Daoy (cell line): ENCODE measurements at regions not wholly inside any gene's neighbourhood (a gene's known extent, or its start where the extent isn't known, plus 50 kb on each side); places are given as distances from the start of the nearest gene placed in this dataset.

Experiments used
- DNase-seq: peaks from one replicate; pipeline ENCODE4 v3.0.0-alpha.2; 2015; ENCODE audit warnings: low read depth

- peak; percentile 21 for DNase-seq
Observed at GRCh38 chr3:64316971-64317370, 91.7 kb upstream of the PRICKLE2 start.

GRCh38 chr3:64311424-64312061 lies 86.3 kb upstream of the PRICKLE2 start:
- DNase-seq = no peak

GRCh38 chr3:64308931-64309330 lies 83.7 kb upstream of the PRICKLE2 start:
- no peak for DNase-seq

GRCh38 chr3:64306745-64307144 lies 81.5 kb upstream of the PRICKLE2 start:
- no peak for DNase-seq

GRCh38 chr3:64305731-64306130 lies 80.5 kb upstream of the PRICKLE2 start:
- DNase-seq = no peak

- no peak for DNase-seq
Observed at GRCh38 chr3:64304828-64305410, 79.7 kb upstream of the PRICKLE2 start.

GRCh38 chr3:64303881-64304280 lies 78.6 kb upstream of the PRICKLE2 start:
- no peak for DNase-seq

DNA sequence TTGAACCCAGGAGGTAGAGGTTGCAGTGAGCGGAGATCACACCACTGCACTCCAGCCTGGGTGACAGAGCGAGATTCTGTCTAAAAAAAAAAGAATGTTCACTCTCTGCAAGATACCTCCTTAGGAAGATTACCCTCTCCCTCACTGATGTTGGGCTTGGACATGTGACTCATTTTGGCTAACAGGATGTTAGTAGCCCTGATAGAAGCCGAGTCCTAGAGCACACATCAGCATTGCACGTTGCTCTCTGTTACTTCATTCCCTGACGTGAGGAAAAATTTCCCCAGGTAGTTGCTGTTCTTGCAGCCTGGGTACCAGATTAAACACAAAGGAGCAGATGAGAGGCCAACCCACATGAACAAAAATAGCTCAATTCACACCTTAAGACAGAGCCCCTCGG lies 78.1 kb upstream of the PRICKLE2 start:
- DNase-seq = no peak

GRCh38 chr3:64301476-64301875 lies 76.2 kb upstream of the PRICKLE2 start:
- DNase-seq = no peak

DNA sequence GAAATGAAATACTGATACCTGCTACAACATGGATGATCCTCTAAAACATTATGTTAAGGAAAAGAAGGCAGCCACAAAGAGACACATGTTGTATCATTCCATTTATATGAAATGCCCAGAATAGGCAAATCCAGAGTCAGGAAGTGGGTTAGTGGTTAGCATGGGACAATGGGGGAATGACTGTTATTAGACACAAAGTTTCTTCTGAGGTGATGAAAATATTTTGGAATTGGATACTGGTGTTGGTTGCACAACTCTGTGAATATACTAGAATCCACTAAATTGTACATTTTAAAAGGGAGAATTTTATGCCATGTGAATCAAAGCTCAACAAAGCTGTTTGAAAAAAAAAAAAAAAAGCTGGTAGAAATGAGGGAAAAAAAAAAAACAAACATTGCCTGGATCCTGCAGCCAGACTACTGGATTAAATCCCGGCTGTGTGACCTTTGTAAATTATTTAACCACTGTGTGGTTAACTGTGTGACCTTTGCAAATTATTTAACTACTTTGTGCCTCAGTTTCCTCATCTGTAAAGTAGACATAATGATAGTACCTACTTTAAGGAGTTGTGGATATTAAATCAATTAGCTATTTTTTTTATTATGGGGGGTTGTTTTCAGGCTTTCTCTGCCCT lies 75.6 kb upstream of the PRICKLE2 start:
- peak; percentile 66 for DNase-seq

- no peak for DNase-seq
Observed at GRCh38 chr3:64299206-64299605, 73.9 kb upstream of the PRICKLE2 start.

DNA sequence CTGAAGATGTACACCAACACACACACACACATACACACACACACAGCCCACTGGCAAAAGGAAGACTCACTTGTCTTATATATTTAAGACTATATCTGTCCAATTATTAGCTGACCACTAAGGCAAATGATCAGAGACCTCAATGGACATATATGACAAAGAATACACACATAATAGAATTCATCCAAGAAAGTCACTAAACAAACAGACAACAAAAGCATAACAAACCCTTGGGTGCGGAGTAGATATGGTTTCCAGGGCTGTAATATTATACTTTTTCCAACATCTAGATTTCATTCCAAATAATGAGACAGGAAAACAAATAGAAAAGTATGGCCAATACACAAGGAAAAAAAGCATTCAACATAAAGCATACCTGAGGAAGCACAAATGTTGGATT lies 72.3 kb upstream of the PRICKLE2 start:
- DNase-seq = no peak

DNA sequence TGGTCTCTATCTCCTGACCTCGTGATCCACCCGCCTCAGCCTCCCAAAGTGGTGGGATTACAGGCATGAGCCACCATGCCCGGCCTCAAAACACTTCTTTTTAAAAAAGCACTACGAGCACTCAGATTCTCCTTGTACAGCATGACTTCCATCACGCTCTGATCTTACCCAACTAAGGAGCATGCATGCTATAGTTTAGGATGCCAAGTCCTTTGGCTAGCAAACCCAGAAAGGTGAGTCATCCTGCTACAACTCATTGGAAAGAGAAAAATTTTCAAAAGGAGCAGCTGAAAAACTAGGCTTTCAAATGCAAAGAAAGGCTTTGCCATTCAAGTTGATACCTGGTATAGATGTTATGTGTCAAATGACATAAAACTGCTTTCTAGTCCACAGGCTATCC lies 70.3 kb upstream of the PRICKLE2 start:
- DNase-seq = peak; percentile 61

DNA sequence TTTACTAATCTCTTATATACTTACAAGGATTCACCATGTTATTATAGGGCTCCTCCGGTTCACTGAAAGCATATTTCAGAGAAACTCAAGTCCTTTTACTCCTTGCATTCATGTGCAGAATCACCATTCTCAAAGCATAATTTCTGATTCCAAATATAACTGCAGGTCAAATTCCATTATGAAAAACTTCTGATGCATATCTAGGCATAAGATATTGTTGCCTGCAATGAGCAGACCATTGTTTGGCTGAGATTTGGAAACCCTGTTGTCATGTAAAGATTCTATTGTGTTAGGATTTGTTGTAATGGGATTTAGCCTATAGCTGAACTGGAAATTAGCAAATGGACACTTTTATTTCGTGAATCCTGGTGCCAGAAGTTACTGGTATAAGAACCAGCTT lies 69.5 kb upstream of the PRICKLE2 start:
- DNase-seq = no peak

GRCh38 chr3:64293121-64293520 lies 67.9 kb upstream of the PRICKLE2 start:
- no peak for DNase-seq

- no peak for DNase-seq
Observed at GRCh38 chr3:64291956-64292355, 66.7 kb upstream of the PRICKLE2 start.

DNA sequence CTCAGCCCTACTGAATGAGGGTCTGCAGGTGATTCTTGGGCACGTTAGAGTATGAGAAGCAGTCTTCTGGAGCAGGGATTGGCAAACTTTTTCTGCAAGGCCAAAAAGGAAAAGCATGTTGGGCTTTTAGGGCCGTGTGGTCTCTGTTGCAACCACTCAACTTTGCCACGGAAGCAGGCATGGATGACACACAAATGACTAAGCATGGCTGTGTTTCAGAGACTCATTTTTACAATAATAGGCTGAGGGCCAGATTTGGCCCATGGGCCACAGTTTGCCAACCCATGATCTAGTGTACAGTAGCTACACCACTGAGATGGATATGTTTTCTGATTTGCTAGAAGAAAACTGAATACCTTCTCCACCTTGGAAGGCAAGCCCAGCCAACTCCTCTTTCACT lies 66.1 kb upstream of the PRICKLE2 start:
- DNase-seq = peak; percentile 89

GRCh38 chr3:64290864-64291263 lies 65.6 kb upstream of the PRICKLE2 start:
- peak; percentile 51 for DNase-seq

GRCh38 chr3:64290161-64290560 lies 64.9 kb upstream of the PRICKLE2 start:
- no peak for DNase-seq

DNA sequence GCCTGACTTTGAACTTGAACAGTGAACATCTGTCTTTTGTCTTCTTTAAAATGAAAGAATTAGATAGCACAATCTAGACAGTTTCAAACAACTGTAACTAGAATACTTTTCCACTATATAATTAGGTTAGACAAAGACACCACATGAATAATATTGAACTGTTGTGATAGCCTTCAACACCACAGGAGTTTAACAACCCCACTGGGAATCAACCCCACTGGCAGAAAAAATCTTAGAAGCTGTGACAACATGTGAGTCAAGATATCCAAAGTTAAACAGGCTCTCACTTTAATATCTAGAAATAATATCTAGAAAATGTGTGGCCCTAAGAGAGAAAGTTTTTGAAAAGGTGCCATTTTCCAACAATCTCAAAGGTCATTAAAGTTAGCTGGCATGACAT lies 64.4 kb upstream of the PRICKLE2 start:
- no peak for DNase-seq

DNA sequence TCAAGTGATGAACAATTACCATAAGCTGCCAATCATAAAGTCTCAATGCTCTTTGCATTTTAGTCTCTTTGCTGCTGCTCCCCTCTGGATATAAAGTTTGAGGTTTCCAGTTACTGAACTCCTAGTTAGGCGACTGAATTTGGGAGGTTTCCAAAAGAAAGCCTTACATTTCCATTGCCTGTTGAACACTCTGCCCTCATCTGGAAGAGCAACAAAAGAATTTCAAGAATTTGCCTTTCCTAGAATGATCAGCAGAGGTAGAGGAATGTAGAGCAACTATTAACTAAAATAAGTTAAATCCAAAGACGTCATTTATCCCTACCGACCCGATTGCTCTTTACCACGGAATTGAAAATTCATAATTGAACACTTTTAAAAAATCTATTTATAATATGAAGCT lies 53.4 kb upstream of the PRICKLE2 start:
- no peak for DNase-seq

DNA sequence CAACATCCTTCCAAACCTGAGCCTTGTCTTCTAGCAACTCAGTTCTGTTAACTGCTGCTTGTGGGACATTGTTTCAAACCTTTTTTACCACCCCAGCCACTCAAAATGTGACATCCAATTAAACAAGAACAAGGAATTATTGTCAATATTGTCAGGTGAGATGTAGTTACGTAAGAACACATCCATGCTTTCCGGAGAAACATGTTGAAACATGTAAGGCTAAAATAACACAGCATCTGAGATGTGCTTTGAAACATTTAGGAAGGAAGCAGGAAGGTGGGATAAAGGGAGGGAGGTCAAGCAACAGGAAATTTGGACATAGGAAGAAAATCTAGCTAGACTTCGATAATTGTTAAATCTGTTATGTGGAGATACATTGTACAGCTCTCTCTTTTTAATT lies 50.9 kb upstream of the PRICKLE2 start:
- no peak for DNase-seq
